ENCODE measurements at regions not wholly inside any gene's neighbourhood (a gene's known extent, or its start where the extent isn't known, plus 50 kb on each side); places are given as distances from the start of the nearest gene placed in this dataset.
A peak's percentile ranks its signal among the peaks of the same experiment; 100 is the strongest.

GRCh38 chr2:2702385-2702784 lies 371.3 kb upstream of the MYT1L start:
- 78 to 85% (median 82%) methylated on average over 8 to 9 of the region's 9 CpGs for WGBS, 5 donors
- no peak overlapping the region for H3K4me3 ChIP-seq
- peaks cover 0 to 26% (median 7%) of the 10 kb centered on the region in 6 donors for H3K4me1 ChIP-seq
- H3K36me3 ChIP-seq = no peaks in the 10 kb centered on the region
- H3K27me3 ChIP-seq (replicated peaks in 1 of 7) = peaks cover 0 to 18% (median 0%) of the 10 kb centered on the region in 7 donors
- DNase-seq = peak; percentile 70
- no peaks in the 10 kb centered on the region for H3K9me3 ChIP-seq
- no peak overlapping the region for H3K27ac ChIP-seq
- intact Hi-C loops (cut with DNase I; ENCODE audit: low total_unique reads) = no loop called here
- TF ChIP-seq POLR2A (IDR thresholded peaks at IDR 0.05) (no peak), POLR2AphosphoS5 (IDR thresholded peaks at IDR 0.05) (no peak), CTCF (IDR thresholded peaks at IDR 0.05 in 8 of 11, conservative IDR thresholded peaks at IDR 0.05 in 3 of 11) (no peak)

- TF ChIP-seq POLR2A (IDR thresholded peaks at IDR 0.05) (no peak), POLR2AphosphoS5 (IDR thresholded peaks at IDR 0.05) (no peak)
- peak; percentile 56 for DNase-seq
These were observed 370.7 kb upstream of the MYT1L start for GRCh38 chr2:2701813-2702212.

GRCh38 chr2:2701176-2701781 lies 370.2 kb upstream of the MYT1L start:
- intact Hi-C loops (cut with DNase I; ENCODE audit: low total_unique reads) = no loop called here
- Histone ChIP-seq H3K36me3 (no peaks in the 10 kb centered on the region), H3K27ac (no peak overlapping the region), H3K27me3 (replicated peaks in 1 of 7) (peaks cover 0 to 12% (median 0%) of the 10 kb centered on the region in 7 donors), H3K9me3 (no peaks in the 10 kb centered on the region), H3K4me1 (peaks cover 0 to 23% (median 7%) of the 10 kb centered on the region in 6 donors), H3K4me3 (no peak overlapping the region)
- TF ChIP-seq CTCF (IDR thresholded peaks at IDR 0.05 in 8 of 11, conservative IDR thresholded peaks at IDR 0.05 in 3 of 11) = no peak
- TF ChIP-seq POLR2A (IDR thresholded peaks at IDR 0.05) = no peak
- no peak for TF ChIP-seq POLR2AphosphoS5 (IDR thresholded peaks at IDR 0.05)
- no peak for DNase-seq
- WGBS, 5 donors = 86 to 92% (median 89%) methylated on average over 20 to 22 of the region's 22 CpGs

More at GRCh38 chr2:2701813-2702212, 370.7 kb upstream of the MYT1L start:
- Histone ChIP-seq H3K4me1 (peaks cover 0 to 26% (median 7%) of the 10 kb centered on the region in 6 donors), H3K4me3 (no peak overlapping the region), H3K27ac (no peak overlapping the region), H3K9me3 (no peaks in the 10 kb centered on the region), H3K27me3 (replicated peaks in 1 of 7) (peaks cover 0 to 16% (median 0%) of the 10 kb centered on the region in 7 donors), H3K36me3 (no peaks in the 10 kb centered on the region)
- WGBS, 5 donors = 71 to 89% (median 77%) methylated on average over 7 to 8 of the region's 8 CpGs
- intact Hi-C loops (cut with DNase I; ENCODE audit: low total_unique reads) = no loop called here

GRCh38 chr2:2699121-2699505 lies 368.0 kb upstream of the MYT1L start:
- intact Hi-C loops (cut with DNase I; ENCODE audit: low total_unique reads) = no loop called here
- Histone ChIP-seq H3K36me3 (no peaks in the 10 kb centered on the region), H3K27ac (no peak overlapping the region), H3K4me3 (no peak overlapping the region), H3K4me1 (peaks cover 0 to 4% (median 0%) of the 10 kb centered on the region in 6 donors), H3K9me3 (no peaks in the 10 kb centered on the region), H3K27me3 (replicated peaks in 1 of 7) (peaks cover 0 to 23% (median 0%) of the 10 kb centered on the region in 7 donors)
- no peak for TF ChIP-seq POLR2A (IDR thresholded peaks at IDR 0.05)
- DNase-seq = no peak
- WGBS, 5 donors = 69 to 81% (median 76%) methylated on average over 9 of the region's 9 CpGs

GRCh38 chr2:2698182-2699120 lies 367.4 kb upstream of the MYT1L start:
- Histone ChIP-seq H3K4me1 (no peaks in the 10 kb centered on the region), H3K9me3 (no peaks in the 10 kb centered on the region), H3K27me3 (replicated peaks in 1 of 7) (peaks cover 0 to 29% (median 0%) of the 10 kb centered on the region in 7 donors), H3K36me3 (no peaks in the 10 kb centered on the region), H3K4me3 (no peak overlapping the region), H3K27ac (no peak overlapping the region)
- 76 to 82% (median 77%) methylated on average over 24 of the region's 24 CpGs for WGBS, 5 donors
- intact Hi-C loops (cut with DNase I; ENCODE audit: low total_unique reads) = no loop called here
- TF ChIP-seq CTCF (IDR thresholded peaks at IDR 0.05 in 8 of 11, conservative IDR thresholded peaks at IDR 0.05 in 3 of 11) (no peak), POLR2A (IDR thresholded peaks at IDR 0.05) (no peak), POLR2AphosphoS5 (IDR thresholded peaks at IDR 0.05) (no peak)
- no peak for DNase-seq

Measured in spleen (tissue), 11 donors.